A549 (cell line): ENCODE measurements at regions not wholly inside any gene's neighbourhood (a gene's known extent, or its start where the extent isn't known, plus 50 kb on each side); places are given as distances from the start of the nearest gene placed in this dataset.

Source experiments
- ATAC-seq, 2 experiments: fragments of 200-7000 bp in 1 of 2; fragments of >200 bp in 1 of 2; cut with Nextera tagmentation in 1 of 2; cut with Tn5 transposase in 1 of 2; 3 replicates each; pipeline versions ENCODE4 v1.8.0 to v1.9.1; 2018 to 2020; ENCODE audit warnings: mild to moderate bottlenecking in 1 of 2, moderate library complexity in 1 of 2
- CTCF ChIA-PET: fragments of 300-600 bp; sonication (Branson Sonifier 250); formaldehyde crosslinking; extraction: SDS; loops from one replicate; lab custom pipeline; 2021; ENCODE audit warnings: antibody characterized with exemption, inconsistent platforms; lab: Yijun Ruan, JAX
- POLR2A ChIA-PET: fragments of 350-600 bp; formaldehyde crosslinking; extraction: SDS; loops from one replicate; lab custom pipeline; 2021; ENCODE audit warnings: antibody characterized with exemption, inconsistent platforms; lab: Yijun Ruan, JAX
- DNase-seq, 2 experiments: peaks; one replicate each; pipeline versions ENCODE4 v3.0.0 to v3.0.0-alpha.2; 2011 to 2016; ENCODE audit warnings: low read depth in 1 of 2, low spot score in 1 of 2
- FAIRE-seq: peaks from 2 replicates; lab custom pipeline; 2011; peaks lifted over from hg19 to GRCh38; lab: Jason Lieb, UNC
- H3K27ac ChIP-seq, 2 experiments: fragments of >200 bp; sonication (Bioruptor Twin); formaldehyde crosslinking; 3 replicates each; pipeline ENCODE4 v1.5.1; 2016 to 2017
- H3K4me1 ChIP-seq: fragments of >200 bp; sonication (Bioruptor Twin); formaldehyde crosslinking; 3 replicates; pipeline ENCODE4 v1.6.1; 2016
- H3K4me2 ChIP-seq: fragments of >200 bp; sonication (Bioruptor Twin); formaldehyde crosslinking; 3 replicates; pipeline ENCODE4 v1.6.1; 2016
- H3K4me3 ChIP-seq: fragments of >200 bp; sonication (Bioruptor Twin); formaldehyde crosslinking; 3 replicates; pipeline ENCODE4 v1.5.1; 2016
- H3K9me3 ChIP-seq: fragments of >200 bp; sonication (Bioruptor Twin); formaldehyde crosslinking; 3 replicates; pipeline ENCODE4 v1.6.1; 2016
- ATOH8 ChIP-seq: fragments of 250-450 bp; sonication (Bioruptor Pico); IDR thresholded peaks from 2 replicates; pipeline ENCODE4 v1.5.0; 2020; ENCODE audit warnings: low read depth, mild to moderate bottlenecking, moderate library complexity
- CEBPB ChIP-seq, 2 experiments: fragments of >200 bp in 1 of 2; sonication (Bioruptor Twin) in 1 of 2; formaldehyde crosslinking in 1 of 2; IDR thresholded peaks; 2 replicates each; pipeline ENCODE4 v1.6.1; 2012 to 2016
- ELK1 ChIP-seq: fragments of 150-350 bp; IDR thresholded peaks from 2 replicates; pipeline ENCODE4 v1.6.1; 2014; ENCODE audit warnings: low read depth, mild to moderate bottlenecking, low read length
- ESRRA ChIP-seq: fragments of 150-350 bp; IDR thresholded peaks from 2 replicates; pipeline ENCODE4 v1.6.1; 2014; ENCODE audit warnings: mild to moderate bottlenecking, low read length, borderline replicate concordance
- HOXB13 ChIP-seq: fragments of 250-450 bp; sonication (Bioruptor Pico); IDR thresholded peaks from 2 replicates; pipeline ENCODE4 v1.5.0; 2020; ENCODE audit warnings: low read depth, mild to moderate bottlenecking, moderate library complexity
- JUNB ChIP-seq: fragments of >200 bp; sonication (Bioruptor Twin); formaldehyde crosslinking; IDR thresholded peaks from 2 replicates; pipeline ENCODE4 v1.6.1; 2016
- KDM5A ChIP-seq: fragments of 200-600 bp; sonication (generic); IDR thresholded peaks from 2 replicates; pipeline ENCODE4 v1.6.1; 2016; ENCODE audit warnings: antibody characterized with exemption, mild to moderate bottlenecking
- NPAS2 ChIP-seq: fragments of 250-450 bp; sonication (Bioruptor Pico); IDR thresholded peaks from 2 replicates; pipeline ENCODE4 v1.8.0; 2022; ENCODE audit warnings: mild to moderate bottlenecking, moderate library complexity, borderline replicate concordance
- PBX3 ChIP-seq: IDR thresholded peaks from 2 replicates; pipeline ENCODE4 v1.6.1; 2012
- POLR2A ChIP-seq: IDR thresholded peaks from 2 replicates; pipeline ENCODE4 v1.6.1; 2012; ENCODE audit warnings: mild to moderate bottlenecking, low read length
- RAD21 ChIP-seq, 2 experiments: fragments of >200 bp in 1 of 2; sonication (Bioruptor Twin) in 1 of 2; formaldehyde crosslinking in 1 of 2; IDR thresholded peaks in 1 of 2; conservative IDR thresholded peaks in 1 of 2; 2 replicates in 1 of 2; 3 replicates in 1 of 2; pipeline ENCODE4 v1.6.1; 2012 to 2018; ENCODE audit warnings: inconsistent platforms in 1 of 2
- RARB ChIP-seq: fragments of 250-450 bp; sonication (Bioruptor Pico); IDR thresholded peaks from 2 replicates; pipeline ENCODE4 v1.8.0; 2021; ENCODE audit warnings: mild to moderate bottlenecking, moderate library complexity
- REST ChIP-seq: fragments of 200-600 bp; sonication (generic); IDR thresholded peaks from 2 replicates; pipeline ENCODE4 v1.6.1; 2016; ENCODE audit warnings: antibody characterized with exemption, mild to moderate bottlenecking, moderate library complexity
- USF2 ChIP-seq: fragments of 450-650 bp; IDR thresholded peaks from 2 replicates; pipeline ENCODE4 v1.6.1; 2014; ENCODE audit warnings: antibody characterized with exemption
- WGBS: methylation state at CpG from one replicate; pipeline ENCODE4 v1.1.6; 2017; ENCODE audit errors: missing lambda C conversion rate; 5-methylcytosine and 5-hydroxymethylcytosine counted together
- TF ChIP-seq, protein P1 (sequence below): fragments of 250-450 bp; sonication (Bioruptor Pico); IDR thresholded peaks from 2 replicates; pipeline ENCODE4 v1.5.0; 2021; ENCODE audit warnings: mild to moderate bottlenecking, moderate library complexity, borderline replicate concordance
- TF ChIP-seq, protein P2 (sequence below): fragments of >200 bp; sonication (Bioruptor Twin); formaldehyde crosslinking; IDR thresholded peaks from 3 replicates; pipeline ENCODE4 v1.5.1; 2016

DNA sequence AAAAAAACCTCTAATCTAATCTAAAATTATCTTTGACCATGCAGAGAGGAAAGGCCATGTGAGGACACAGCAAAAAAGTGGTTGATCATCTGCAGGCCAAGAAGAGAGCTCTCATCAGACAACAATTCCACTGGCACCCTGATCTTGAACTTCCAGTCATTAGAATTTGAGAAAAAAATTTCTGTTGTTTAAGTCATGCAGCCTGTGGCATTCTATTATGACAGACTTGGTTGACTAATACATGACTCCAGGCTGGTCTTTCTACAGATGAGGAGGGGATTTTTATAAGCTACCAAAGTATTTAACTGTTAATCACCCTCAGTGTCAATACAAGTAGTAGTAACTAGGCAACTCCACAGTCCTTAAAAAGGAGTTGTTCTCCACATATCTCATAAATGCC lies 358.5 kb upstream of the RGMB start:
- TF ChIP-seq, protein P1, sequence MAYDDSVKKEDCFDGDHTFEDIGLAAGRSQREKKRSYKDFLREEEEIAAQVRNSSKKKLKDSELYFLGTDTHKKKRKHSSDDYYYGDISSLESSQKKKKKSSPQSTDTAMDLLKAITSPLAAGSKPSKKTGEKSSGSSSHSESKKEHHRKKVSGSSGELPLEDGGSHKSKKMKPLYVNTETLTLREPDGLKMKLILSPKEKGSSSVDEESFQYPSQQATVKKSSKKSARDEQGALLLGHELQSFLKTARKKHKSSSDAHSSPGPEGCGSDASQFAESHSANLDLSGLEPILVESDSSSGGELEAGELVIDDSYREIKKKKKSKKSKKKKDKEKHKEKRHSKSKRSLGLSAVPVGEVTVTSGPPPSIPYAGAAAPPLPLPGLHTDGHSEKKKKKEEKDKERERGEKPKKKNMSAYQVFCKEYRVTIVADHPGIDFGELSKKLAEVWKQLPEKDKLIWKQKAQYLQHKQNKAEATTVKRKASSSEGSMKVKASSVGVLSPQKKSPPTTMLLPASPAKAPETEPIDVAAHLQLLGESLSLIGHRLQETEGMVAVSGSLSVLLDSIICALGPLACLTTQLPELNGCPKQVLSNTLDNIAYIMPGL (CRISPR knock-in tag) = no peak
- no peak for TF ChIP-seq USF2
- ATAC-seq (no peak), DNase-seq (no peak), FAIRE-seq (no peak)
- no peak overlapping the region for H3K4me3 ChIP-seq
- no peak overlapping the region for H3K27ac ChIP-seq
- no peaks in the 10 kb centered on the region for H3K4me1 ChIP-seq
- no peak overlapping the region for H3K4me2 ChIP-seq
- ChIA-PET POLR2A (no interaction called here), CTCF (interaction anchor here (1.0 to 2.9 kb wide), 3 partner anchors 9 to 124 kb away, joined by 3 to 8 read pairs (median 3); no protein-coding TSS in a partner anchor)
- no peaks in the 10 kb centered on the region for H3K9me3 ChIP-seq

DNA sequence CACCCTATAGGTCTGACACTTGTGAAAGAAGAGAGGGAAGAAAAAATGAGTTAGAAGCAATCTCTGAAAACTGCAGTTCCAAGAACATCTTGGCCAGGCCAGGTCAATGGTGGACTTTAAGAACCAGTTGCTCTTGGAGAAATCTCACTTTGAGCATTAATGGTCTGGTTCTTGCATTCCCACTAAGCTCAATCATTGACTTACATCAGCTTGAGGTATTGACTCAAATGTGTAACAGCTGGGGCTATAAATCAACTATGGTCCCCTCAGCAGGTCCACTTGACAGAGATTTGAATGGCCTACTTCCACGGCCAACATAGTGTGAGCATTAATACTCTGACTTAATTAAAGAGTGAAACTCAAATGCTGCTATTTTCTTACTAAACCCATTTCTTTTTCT lies 357.8 kb upstream of the RGMB start:
- no peak overlapping the region for H3K4me2 ChIP-seq
- TF ChIP-seq POLR2A (no peak), PBX3 (no peak), ESRRA (no peak), RARB (CRISPR knock-in tag) (no peak), ATOH8 (no peak), RAD21 (conservative IDR thresholded peaks at IDR 0.05 in 1 of 2, IDR thresholded peaks at IDR 0.05 in 1 of 2) (no peak), NPAS2 (CRISPR knock-in tag) (no peak), ELK1 (no peak), CEBPB (IDR thresholded peaks at IDR 0.05) (no peak), JUNB (no peak), KDM5A (no peak), REST (no peak), HOXB13 (CRISPR knock-in tag) (no peak)
- TF ChIP-seq, protein P2, sequence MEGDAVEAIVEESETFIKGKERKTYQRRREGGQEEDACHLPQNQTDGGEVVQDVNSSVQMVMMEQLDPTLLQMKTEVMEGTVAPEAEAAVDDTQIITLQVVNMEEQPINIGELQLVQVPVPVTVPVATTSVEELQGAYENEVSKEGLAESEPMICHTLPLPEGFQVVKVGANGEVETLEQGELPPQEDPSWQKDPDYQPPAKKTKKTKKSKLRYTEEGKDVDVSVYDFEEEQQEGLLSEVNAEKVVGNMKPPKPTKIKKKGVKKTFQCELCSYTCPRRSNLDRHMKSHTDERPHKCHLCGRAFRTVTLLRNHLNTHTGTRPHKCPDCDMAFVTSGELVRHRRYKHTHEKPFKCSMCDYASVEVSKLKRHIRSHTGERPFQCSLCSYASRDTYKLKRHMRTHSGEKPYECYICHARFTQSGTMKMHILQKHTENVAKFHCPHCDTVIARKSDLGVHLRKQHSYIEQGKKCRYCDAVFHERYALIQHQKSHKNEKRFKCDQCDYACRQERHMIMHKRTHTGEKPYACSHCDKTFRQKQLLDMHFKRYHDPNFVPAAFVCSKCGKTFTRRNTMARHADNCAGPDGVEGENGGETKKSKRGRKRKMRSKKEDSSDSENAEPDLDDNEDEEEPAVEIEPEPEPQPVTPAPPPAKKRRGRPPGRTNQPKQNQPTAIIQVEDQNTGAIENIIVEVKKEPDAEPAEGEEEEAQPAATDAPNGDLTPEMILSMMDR = no peak
- TF ChIP-seq, all 56 proteins: peak for 0
- no peaks in the 10 kb centered on the region for H3K9me3 ChIP-seq
- FAIRE-seq = no peak
- H3K27ac ChIP-seq = no peak overlapping the region
- no peaks in the 10 kb centered on the region for H3K4me1 ChIP-seq
- no peak for DNase-seq
- no peak overlapping the region for H3K4me3 ChIP-seq
- ChIA-PET CTCF (interaction anchor here (1.0 to 2.9 kb wide), 3 partner anchors 9 to 123 kb away, joined by 3 to 8 read pairs (median 3); no protein-coding TSS in a partner anchor), POLR2A (no interaction called here)
- WGBS = 43% methylated on average over 1 of the region's 1 CpG
- ATAC-seq = no peak
